HG03108 (cell line): ENCODE measurements at regions not wholly inside any gene's neighbourhood (a gene's known extent, or its start where the extent isn't known, plus 50 kb on each side); places are given as distances from the start of the nearest gene placed in this dataset.
"Not testable (repeated sequence)": the region's sequence is repeated elsewhere in the genome, so short reads cannot be mapped to it uniquely, and the experiment has no call there.

Experiments used
- ATAC-seq: cut with Tn5 transposase; IDR thresholded peaks from one replicate; pipeline ENCODE4 v1.9.1; 2021; ENCODE audit warnings: moderate library complexity; ENCODE audit not compliant: unreplicated experiment

- ATAC-seq, result no peak
Observed at GRCh38 chr2:12871694-12872315, 155.1 kb downstream of the TRIB2 start.

- ATAC-seq, result no peak
Observed at GRCh38 chr2:12877761-12878160, 161.0 kb downstream of the TRIB2 start.

- ATAC-seq, result no peak
Observed at GRCh38 chr2:12879649-12880048, 162.9 kb downstream of the TRIB2 start.

GRCh38 chr2:12881952-12882351, 165.2 kb downstream of the TRIB2 start:
- no peak for ATAC-seq

GRCh38 chr2:12882393-12882792, 165.7 kb downstream of the TRIB2 start:
- no peak for ATAC-seq

- no peak for ATAC-seq
Observed at GRCh38 chr2:12883906-12884305, 167.2 kb downstream of the TRIB2 start.

- no peak for ATAC-seq
Observed at GRCh38 chr2:12884713-12885282, 168.1 kb downstream of the TRIB2 start.

- ATAC-seq, result no peak
Observed at GRCh38 chr2:12890066-12890465, 173.3 kb downstream of the TRIB2 start.

- no peak for ATAC-seq
Observed at GRCh38 chr2:12890481-12890991, 173.8 kb downstream of the TRIB2 start.

- ATAC-seq, result no peak
Observed at GRCh38 chr2:12895017-12895416, 178.3 kb downstream of the TRIB2 start.

GRCh38 chr2:12896318-12896982, 179.7 kb downstream of the TRIB2 start:
- ATAC-seq, result no peak

- no peak for ATAC-seq
Observed at GRCh38 chr2:12897181-12897580, 180.4 kb downstream of the TRIB2 start.

GRCh38 chr2:12903272-12903671, 186.5 kb downstream of the TRIB2 start:
- no peak for ATAC-seq

GRCh38 chr2:12910431-12910830, 193.7 kb downstream of the TRIB2 start:
- ATAC-seq, result no peak

- no peak for ATAC-seq
Observed at GRCh38 chr2:12915787-12916186, 199.1 kb downstream of the TRIB2 start.

- no peak for ATAC-seq
Observed at GRCh38 chr2:12918138-12918834, 201.6 kb downstream of the TRIB2 start.

GRCh38 chr2:12918835-12919445, 202.2 kb downstream of the TRIB2 start:
- ATAC-seq, result no peak

GRCh38 chr2:12921321-12921720, 204.6 kb downstream of the TRIB2 start:
- ATAC-seq, result no peak

GRCh38 chr2:12923907-12924610, 207.3 kb downstream of the TRIB2 start:
- no peak for ATAC-seq

GRCh38 chr2:12926641-12927040, 209.9 kb downstream of the TRIB2 start:
- ATAC-seq, result not testable (repeated sequence)
